ENCODE measurements at regions not wholly inside any gene's neighbourhood (a gene's known extent, or its start where the extent isn't known, plus 50 kb on each side); places are given as distances from the start of the nearest gene placed in this dataset.

GRCh38 chr14:26694521-26694920 is 96.7 kb upstream of the NOVA1 start:
- TF ChIP-seq EZH2 (IDR thresholded peaks at IDR 0.05; ENCODE audit: insufficient read depth, poor library complexity, severe bottlenecking) (no peak), EZH2phosphoT487 (IDR thresholded peaks at IDR 0.05; ENCODE audit: insufficient read depth, low read depth) (no peak)
